ENCODE measurements at regions not wholly inside any gene's neighbourhood (a gene's known extent, or its start where the extent isn't known, plus 50 kb on each side); places are given as distances from the start of the nearest gene placed in this dataset.

- ChIA-PET CTCF (interaction anchor here (1.1 kb wide), 1 partner anchor 17 kb away, joined by 3 read pairs; no protein-coding TSS in a partner anchor), POLR2A (no interaction called here)
- H3K4me2 ChIP-seq, result no peak overlapping the region
- DNase-seq (ENCODE audit: low read depth in 1 of 2, low spot score in 1 of 2) (no peak), FAIRE-seq (no peak), ATAC-seq (no peak)
- H3K4me1 ChIP-seq, result no peaks in the 10 kb centered on the region
- H3K4me3 ChIP-seq, result no peak overlapping the region
- no peaks in the 10 kb centered on the region for H3K9me3 ChIP-seq
- H3K27ac ChIP-seq, result no peak overlapping the region
- TF ChIP-seq, protein P1, sequence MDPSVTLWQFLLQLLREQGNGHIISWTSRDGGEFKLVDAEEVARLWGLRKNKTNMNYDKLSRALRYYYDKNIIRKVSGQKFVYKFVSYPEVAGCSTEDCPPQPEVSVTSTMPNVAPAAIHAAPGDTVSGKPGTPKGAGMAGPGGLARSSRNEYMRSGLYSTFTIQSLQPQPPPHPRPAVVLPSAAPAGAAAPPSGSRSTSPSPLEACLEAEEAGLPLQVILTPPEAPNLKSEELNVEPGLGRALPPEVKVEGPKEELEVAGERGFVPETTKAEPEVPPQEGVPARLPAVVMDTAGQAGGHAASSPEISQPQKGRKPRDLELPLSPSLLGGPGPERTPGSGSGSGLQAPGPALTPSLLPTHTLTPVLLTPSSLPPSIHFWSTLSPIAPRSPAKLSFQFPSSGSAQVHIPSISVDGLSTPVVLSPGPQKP (IDR thresholded peaks at IDR 0.05; ENCODE audit: low read depth, low read length), result no peak
- no peak for TF ChIP-seq ATOH8 (CRISPR knock-in tag; IDR thresholded peaks at IDR 0.05; ENCODE audit: low read depth)
- TF ChIP-seq EHMT2 (IDR thresholded peaks at IDR 0.05; ENCODE audit: low read depth), result no peak
- TF ChIP-seq POLR2AphosphoS2 (conservative IDR thresholded peaks at IDR 0.05; ENCODE audit: low read length), result no peak
- no peak for TF ChIP-seq SREBF2 (IDR thresholded peaks at IDR 0.05)
- no peak for TF ChIP-seq FOSB (CRISPR knock-in tag; IDR thresholded peaks at IDR 0.05)
- TF ChIP-seq BHLHE40 (IDR thresholded peaks at IDR 0.05; ENCODE audit: low read depth, low read length), result no peak
- no peak for TF ChIP-seq ZFP36 (IDR thresholded peaks at IDR 0.05; ENCODE audit: borderline replicate concordance, partially characterized antibody)
- TF ChIP-seq HOXB13 (CRISPR knock-in tag; IDR thresholded peaks at IDR 0.05; ENCODE audit: low read depth), result no peak
- TF ChIP-seq, protein P2, sequence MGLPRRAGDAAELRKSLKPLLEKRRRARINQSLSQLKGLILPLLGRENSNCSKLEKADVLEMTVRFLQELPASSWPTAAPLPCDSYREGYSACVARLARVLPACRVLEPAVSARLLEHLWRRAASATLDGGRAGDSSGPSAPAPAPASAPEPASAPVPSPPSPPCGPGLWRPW (IDR thresholded peaks at IDR 0.05), result no peak
- no peak for TF ChIP-seq HEYL (CRISPR knock-in tag; IDR thresholded peaks at IDR 0.05)
- no peak for TF ChIP-seq POLR2A (IDR thresholded peaks at IDR 0.05; ENCODE audit: low read length)
- TF ChIP-seq KDM1A (IDR thresholded peaks at IDR 0.05; ENCODE audit: low read depth), result no peak
- no peak for TF ChIP-seq MAFK (IDR thresholded peaks at IDR 0.05; ENCODE audit: partially characterized antibody)
- TF ChIP-seq CHD4 (IDR thresholded peaks at IDR 0.05; ENCODE audit: borderline replicate concordance), result no peak
- WGBS (ENCODE audit: missing lambda C conversion rate), result 0% methylated on average over 3 of the region's 3 CpGs
Measured at GRCh38 chr11:36885154-36885553, 287.1 kb upstream of the RAG2 start.

- CTCF ChIA-PET, result no interaction called here
- 15% methylated on average over 1 of the region's 1 CpG for WGBS (ENCODE audit: missing lambda C conversion rate)
Measured at GRCh38 chr11:36878737-36879136, 280.7 kb upstream of the RAG2 start.

DNA sequence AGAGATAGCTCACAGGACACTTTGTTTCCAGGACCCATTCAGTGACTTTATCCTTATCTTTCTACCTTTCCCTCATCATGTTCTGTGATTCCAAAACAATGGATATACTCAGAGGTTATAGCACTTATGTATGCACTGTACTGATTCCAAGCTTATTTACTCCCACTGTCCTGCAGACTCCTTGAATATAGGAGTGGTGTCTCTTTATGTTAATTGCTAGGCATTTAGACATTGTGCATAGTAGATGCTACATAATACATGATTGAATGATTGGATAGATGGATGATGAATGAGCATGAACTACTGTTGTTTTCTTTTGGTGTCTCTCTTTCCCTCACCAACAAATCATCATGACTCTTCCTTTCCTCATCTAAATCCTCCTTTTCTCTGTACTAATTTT, 279.1 kb upstream of the RAG2 start:
- CTCF ChIA-PET, result interaction anchor here (0.7 to 0.9 kb wide), 2 partner anchors 19 to 122 kb away, joined by 3 read pairs; no protein-coding TSS in a partner anchor
- no peaks in the 10 kb centered on the region for H3K9me3 ChIP-seq
- no peak for TF ChIP-seq NFE2L2 (conservative IDR thresholded peaks at IDR 0.05; ENCODE audit: low read length)
- TF ChIP-seq ZC3H11A (IDR thresholded peaks at IDR 0.05), result no peak
- TF ChIP-seq MYC (IDR thresholded peaks at IDR 0.05; ENCODE audit: borderline replicate concordance, low read length), result no peak
- TF ChIP-seq HOXB5 (CRISPR knock-in tag; IDR thresholded peaks at IDR 0.05), result no peak
- no peak for TF ChIP-seq NR3C1 (IDR thresholded peaks at IDR 0.05)
- no peak for TF ChIP-seq RARB (CRISPR knock-in tag; IDR thresholded peaks at IDR 0.05)
- no peak for TF ChIP-seq CHD2 (IDR thresholded peaks at IDR 0.05; ENCODE audit: low read length, partially characterized antibody)
- TF ChIP-seq HDAC2 (IDR thresholded peaks at IDR 0.05), result no peak
- TF ChIP-seq MAFK (IDR thresholded peaks at IDR 0.05; ENCODE audit: partially characterized antibody), result no peak
- TF ChIP-seq BCL3 (IDR thresholded peaks at IDR 0.05), result no peak
- no peak for TF ChIP-seq JUN (IDR thresholded peaks at IDR 0.05)
- no peak for TF ChIP-seq MAZ (IDR thresholded peaks at IDR 0.05; ENCODE audit: borderline replicate concordance, low read depth, low read length)
- TF ChIP-seq TP53 (CRISPR knock-in tag; IDR thresholded peaks at IDR 0.05), result no peak
- TF ChIP-seq JUNB (IDR thresholded peaks at IDR 0.05), result no peak
- TF ChIP-seq E2F6 (IDR thresholded peaks at IDR 0.05; ENCODE audit: borderline replicate concordance, low read depth), result no peak

More at GRCh38 chr11:36878737-36879136, 280.7 kb upstream of the RAG2 start:
- H3K9me3 ChIP-seq, result no peaks in the 10 kb centered on the region
- FAIRE-seq (no peak), ATAC-seq (no peak), DNase-seq (ENCODE audit: low read depth in 1 of 2, low spot score in 1 of 2) (no peak)
- POLR2A ChIA-PET, result no interaction called here
- H3K4me1 ChIP-seq, result no peaks in the 10 kb centered on the region
- H3K4me2 ChIP-seq, result no peak overlapping the region
- H3K27ac ChIP-seq, result no peak overlapping the region
- H3K4me3 ChIP-seq, result no peak overlapping the region
- TF ChIP-seq ATOH8 (CRISPR knock-in tag; IDR thresholded peaks at IDR 0.05; ENCODE audit: low read depth) (no peak), POLR2AphosphoS2 (conservative IDR thresholded peaks at IDR 0.05; ENCODE audit: low read length) (no peak), SREBF2 (IDR thresholded peaks at IDR 0.05) (no peak), ZSCAN20 (CRISPR knock-in tag; IDR thresholded peaks at IDR 0.05) (no peak), NFE2L2 (conservative IDR thresholded peaks at IDR 0.05; ENCODE audit: low read length) (no peak), EHF (CRISPR knock-in tag; IDR thresholded peaks at IDR 0.05) (no peak), FOSB (CRISPR knock-in tag; IDR thresholded peaks at IDR 0.05) (no peak), BHLHE40 (IDR thresholded peaks at IDR 0.05; ENCODE audit: low read depth, low read length) (no peak)
- TF ChIP-seq, protein P3, sequence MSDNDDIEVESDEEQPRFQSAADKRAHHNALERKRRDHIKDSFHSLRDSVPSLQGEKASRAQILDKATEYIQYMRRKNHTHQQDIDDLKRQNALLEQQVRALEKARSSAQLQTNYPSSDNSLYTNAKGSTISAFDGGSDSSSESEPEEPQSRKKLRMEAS (IDR thresholded peaks at IDR 0.05), result no peak

More for the DNA sequence above, 279.1 kb upstream of the RAG2 start:
- Histone ChIP-seq H3K4me2 (no peak overlapping the region), H3K4me3 (no peak overlapping the region), H3K4me1 (no peaks in the 10 kb centered on the region), H3K27ac (no peak overlapping the region)
- DNase-seq (ENCODE audit: low read depth in 1 of 2, low spot score in 1 of 2), result no peak
- POLR2A ChIA-PET, result no interaction called here
- no peak for ATAC-seq
- FAIRE-seq, result no peak
